Cardiac fibroblast (primary cell): ENCODE measurements at regions not wholly inside any gene's neighbourhood (a gene's known extent, or its start where the extent isn't known, plus 50 kb on each side); places are given as distances from the start of the nearest gene placed in this dataset.
A peak's percentile ranks its signal among the peaks of the same experiment; 100 is the strongest.

ENCODE experiments used
- DNase-seq, 2 donors: peaks; one replicate each; pipeline versions ENCODE4 v3.0.0 to v3.0.0-alpha.2; 2010; ENCODE audit warnings: low read depth in 2 of 2
- H3K4me3 ChIP-seq, 2 donors: replicated peaks in 1 of 2; 1 replicate in 1 of 2; 2 replicates in 1 of 2; pipeline ENCODE4 v1.5.1; 2011; ENCODE audit warnings: low read depth in 2 of 2, low read length in 2 of 2, mild to moderate bottlenecking in 2 of 2, moderate library complexity in 1 of 2
- CTCF ChIP-seq: IDR thresholded peaks from one replicate; pipeline ENCODE4 v1.5.1; 2011; ENCODE audit warnings: low read depth, mild to moderate bottlenecking, low read length, inconsistent platforms

GRCh38 chr13:66111628-66112027, 1118.5 kb downstream of the PCDH9 start:
- TF ChIP-seq CTCF: no peak
- DNase-seq: no peak
- no peak overlapping the region for H3K4me3 ChIP-seq

GRCh38 chr13:66106246-66106645, 1123.9 kb downstream of the PCDH9 start:
- no peak for TF ChIP-seq CTCF
- no peak overlapping the region for H3K4me3 ChIP-seq
- no peak for DNase-seq

- H3K4me3 ChIP-seq: no peak overlapping the region
- DNase-seq: peak; percentile 24 to 34
- TF ChIP-seq CTCF: no peak
Measured at GRCh38 chr13:66102864-66103263, 1127.3 kb downstream of the PCDH9 start.

- no peak for TF ChIP-seq CTCF
- no peak for DNase-seq
- H3K4me3 ChIP-seq: no peak overlapping the region
Measured at GRCh38 chr13:66099825-66100224, 1130.3 kb downstream of the PCDH9 start.

- no peak overlapping the region for H3K4me3 ChIP-seq
- TF ChIP-seq CTCF: no peak
- DNase-seq: peak; percentile 26 to 42
Measured at GRCh38 chr13:66098931-66099628, 1131.1 kb downstream of the PCDH9 start.

GRCh38 chr13:66089711-66090110, 1140.4 kb downstream of the PCDH9 start:
- no peak for DNase-seq
- no peak overlapping the region for H3K4me3 ChIP-seq
- TF ChIP-seq CTCF: no peak

GRCh38 chr13:66087269-66087710, 1142.8 kb downstream of the PCDH9 start:
- DNase-seq: peak in 1 of 2 donors; percentile 75
- no peak for TF ChIP-seq CTCF
- H3K4me3 ChIP-seq: no peak overlapping the region
